ENCODE measurements at regions not wholly inside any gene's neighbourhood (a gene's known extent, or its start where the extent isn't known, plus 50 kb on each side); places are given as distances from the start of the nearest gene placed in this dataset.

DNA sequence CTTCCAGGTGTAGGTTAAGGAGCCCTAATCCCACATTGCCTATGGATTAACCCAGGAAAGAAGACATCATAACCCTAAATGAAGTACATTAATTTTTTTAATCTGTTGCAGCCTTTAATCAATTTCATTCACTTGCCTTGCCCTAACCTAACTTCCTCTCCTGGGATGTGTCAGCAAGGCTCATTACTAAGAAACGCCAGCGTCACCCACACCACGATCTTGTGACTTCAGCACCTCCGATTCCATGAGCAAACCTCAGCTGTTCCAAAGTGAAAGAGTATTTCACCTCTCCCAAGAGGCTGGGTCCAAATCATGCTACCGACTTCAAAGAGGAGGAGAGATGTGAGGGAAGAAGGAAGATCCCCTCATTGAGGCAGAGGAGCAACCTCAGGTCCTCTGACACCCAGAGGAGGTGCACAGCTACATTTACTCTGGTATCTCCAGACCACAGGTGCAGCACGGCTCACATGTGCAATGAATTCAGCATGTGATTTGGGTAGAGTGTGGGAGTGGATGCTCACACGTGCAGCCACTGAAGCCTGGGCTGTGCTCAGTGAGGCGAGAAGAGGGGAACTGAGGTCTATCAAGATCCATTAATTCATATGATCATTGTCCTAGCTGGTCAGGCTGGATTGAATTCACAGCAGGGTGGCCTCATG lies 134.1 kb downstream of the SLC30A10 start:
- no peak overlapping the region for H3K4me3 ChIP-seq
- no peaks in the 10 kb centered on the region for H3K9me3 ChIP-seq
- intact Hi-C loops (cut with DNase I): no loop called here
- H3K27me3 ChIP-seq: no peaks in the 10 kb centered on the region
- TF ChIP-seq, protein P1, sequence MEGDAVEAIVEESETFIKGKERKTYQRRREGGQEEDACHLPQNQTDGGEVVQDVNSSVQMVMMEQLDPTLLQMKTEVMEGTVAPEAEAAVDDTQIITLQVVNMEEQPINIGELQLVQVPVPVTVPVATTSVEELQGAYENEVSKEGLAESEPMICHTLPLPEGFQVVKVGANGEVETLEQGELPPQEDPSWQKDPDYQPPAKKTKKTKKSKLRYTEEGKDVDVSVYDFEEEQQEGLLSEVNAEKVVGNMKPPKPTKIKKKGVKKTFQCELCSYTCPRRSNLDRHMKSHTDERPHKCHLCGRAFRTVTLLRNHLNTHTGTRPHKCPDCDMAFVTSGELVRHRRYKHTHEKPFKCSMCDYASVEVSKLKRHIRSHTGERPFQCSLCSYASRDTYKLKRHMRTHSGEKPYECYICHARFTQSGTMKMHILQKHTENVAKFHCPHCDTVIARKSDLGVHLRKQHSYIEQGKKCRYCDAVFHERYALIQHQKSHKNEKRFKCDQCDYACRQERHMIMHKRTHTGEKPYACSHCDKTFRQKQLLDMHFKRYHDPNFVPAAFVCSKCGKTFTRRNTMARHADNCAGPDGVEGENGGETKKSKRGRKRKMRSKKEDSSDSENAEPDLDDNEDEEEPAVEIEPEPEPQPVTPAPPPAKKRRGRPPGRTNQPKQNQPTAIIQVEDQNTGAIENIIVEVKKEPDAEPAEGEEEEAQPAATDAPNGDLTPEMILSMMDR (IDR thresholded peaks at IDR 0.05): no peak
- no peaks in the 10 kb centered on the region for H3K4me1 ChIP-seq
- DNase-seq: no peak
- no peak overlapping the region for H3K27ac ChIP-seq
- H3K36me3 ChIP-seq: no peaks in the 10 kb centered on the region
- no peak for ATAC-seq

DNA sequence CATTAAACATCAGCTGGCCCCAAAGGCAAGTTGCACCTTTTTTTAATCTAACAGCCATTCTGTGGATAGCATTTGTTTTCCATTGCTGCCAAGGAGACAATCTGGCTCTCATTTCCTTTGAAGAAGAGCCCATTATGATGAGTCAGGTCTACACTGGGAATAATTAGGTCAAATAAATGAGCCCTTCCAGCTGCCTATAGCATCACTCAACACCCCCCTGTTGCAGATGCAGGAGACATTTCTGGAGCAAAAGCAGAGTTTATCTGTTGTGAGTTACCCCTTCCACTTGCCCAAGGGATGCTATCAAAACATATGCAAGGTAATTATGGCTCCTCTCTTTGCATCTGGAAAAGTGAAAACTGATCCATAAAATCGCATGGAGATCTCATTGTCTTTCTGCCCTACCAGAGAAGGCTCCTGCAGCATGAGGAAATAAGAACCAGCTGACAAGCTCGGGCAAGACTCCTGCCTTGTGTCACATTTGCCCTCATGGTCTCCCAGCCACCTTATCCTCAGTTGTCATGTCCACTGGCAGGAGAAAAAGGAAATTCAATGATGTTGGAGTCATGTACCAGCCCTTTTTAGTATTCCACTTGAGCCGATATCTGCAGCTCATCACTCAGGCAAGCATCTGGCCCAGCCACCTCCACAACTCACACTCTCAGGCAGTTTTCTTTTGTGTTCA lies 135.9 kb downstream of the SLC30A10 start:
- DNase-seq: no peak
- ATAC-seq: no peak
- TF ChIP-seq, protein P1 (IDR thresholded peaks at IDR 0.05): no peak
- no peaks in the 10 kb centered on the region for H3K9me3 ChIP-seq
- intact Hi-C loops (cut with DNase I): no loop called here
- H3K4me3 ChIP-seq: no peak overlapping the region
- H3K36me3 ChIP-seq: no peaks in the 10 kb centered on the region
- H3K27ac ChIP-seq: no peak overlapping the region
- H3K4me1 ChIP-seq: no peaks in the 10 kb centered on the region
- no peaks in the 10 kb centered on the region for H3K27me3 ChIP-seq

- Histone ChIP-seq H3K27ac (no peak overlapping the region), H3K4me3 (no peak overlapping the region), H3K9me3 (no peaks in the 10 kb centered on the region), H3K27me3 (no peaks in the 10 kb centered on the region), H3K36me3 (no peaks in the 10 kb centered on the region), H3K4me1 (no peaks in the 10 kb centered on the region)
- TF ChIP-seq, protein P1 (IDR thresholded peaks at IDR 0.05): no peak
- intact Hi-C loops (cut with DNase I): no loop called here
- ATAC-seq: no peak
- no peak for DNase-seq
These were observed 136.6 kb downstream of the SLC30A10 start for GRCh38 chr1:219791766-219792165.

GRCh38 chr1:219790834-219791615 lies 137.3 kb downstream of the SLC30A10 start:
- DNase-seq: no peak
- Histone ChIP-seq H3K9me3 (no peaks in the 10 kb centered on the region), H3K27me3 (no peaks in the 10 kb centered on the region), H3K4me1 (no peaks in the 10 kb centered on the region), H3K36me3 (no peaks in the 10 kb centered on the region), H3K27ac (no peak overlapping the region), H3K4me3 (no peak overlapping the region)
- intact Hi-C loops (cut with DNase I): no loop called here
- no peak for ATAC-seq
- TF ChIP-seq, protein P1 (IDR thresholded peaks at IDR 0.05): no peak

DNA sequence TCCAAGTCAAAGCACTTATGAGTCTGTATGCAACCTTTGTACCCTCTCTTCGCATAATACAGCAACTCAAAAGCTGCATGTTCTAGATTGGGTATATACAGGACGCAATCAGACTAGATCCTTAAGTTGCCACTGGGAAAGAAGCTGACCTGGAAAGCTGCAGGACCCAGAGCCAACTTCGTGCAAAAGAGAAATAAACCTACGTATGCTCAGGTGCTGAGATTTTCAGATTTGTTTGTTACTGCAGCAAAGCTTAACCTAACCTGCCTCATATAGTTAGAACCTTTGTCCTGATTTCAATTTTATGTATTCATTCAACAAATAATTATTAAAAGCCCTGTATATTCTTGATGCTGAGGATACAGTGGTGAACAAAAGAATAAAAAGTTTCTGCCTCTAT lies 139.7 kb downstream of the SLC30A10 start:
- intact Hi-C loops (cut with DNase I): no loop called here
- Histone ChIP-seq H3K27ac (no peak overlapping the region), H3K4me1 (no peaks in the 10 kb centered on the region), H3K36me3 (no peaks in the 10 kb centered on the region), H3K27me3 (no peaks in the 10 kb centered on the region), H3K9me3 (no peaks in the 10 kb centered on the region), H3K4me3 (no peak overlapping the region)
- no peak for ATAC-seq
- TF ChIP-seq, protein P1 (IDR thresholded peaks at IDR 0.05): no peak
- DNase-seq: no peak

Data from upper lobe of right lung (tissue), 1 donor.